Right hindlimb (tissue), 1 donor: ENCODE measurements at regions not wholly inside any gene's neighbourhood (a gene's known extent, or its start where the extent isn't known, plus 50 kb on each side); places are given as distances from the start of the nearest gene placed in this dataset.

Source experiments
- DNase-seq: peaks from one replicate; pipeline ENCODE4 v3.0.0-alpha.2; 2018

DNA sequence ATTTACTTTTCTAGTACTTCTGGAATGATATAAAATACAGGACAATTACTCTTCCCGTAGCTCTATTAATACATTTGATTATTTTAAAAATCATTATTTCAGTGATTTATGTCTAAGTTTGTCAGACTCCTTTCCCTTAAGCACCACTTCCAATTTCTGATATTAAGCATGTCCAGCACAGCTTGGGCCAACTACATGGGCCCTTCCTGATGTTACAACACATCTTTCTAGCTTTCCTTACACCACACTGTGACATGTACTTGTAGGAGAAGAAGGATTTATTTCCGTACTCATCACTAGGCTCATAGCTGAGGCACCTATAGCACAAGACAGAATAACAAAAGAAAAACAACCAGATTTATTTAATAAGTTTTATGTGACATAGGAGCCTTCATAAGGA, 134.8 kb upstream of the HNRNPA3 start:
- DNase-seq, result no peak

DNA sequence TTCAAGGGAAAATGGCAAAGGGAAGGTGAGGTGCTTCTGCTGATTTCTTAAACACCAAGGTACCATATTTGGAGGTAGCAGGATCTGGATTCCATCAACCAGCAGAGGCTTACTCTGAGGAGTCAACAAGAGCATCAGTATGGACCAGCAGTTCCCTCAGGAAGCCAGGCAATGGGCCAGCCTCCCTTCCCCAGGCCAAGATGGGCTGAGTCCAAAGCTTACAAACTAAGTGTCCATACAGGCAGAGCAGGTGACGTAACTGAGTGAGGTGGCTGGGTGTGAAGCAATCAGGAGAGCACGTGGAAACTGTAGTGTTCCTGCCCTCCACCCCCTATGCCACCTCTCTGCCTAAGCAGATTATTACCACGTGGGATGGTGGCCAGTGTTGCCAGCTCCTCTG, 134.2 kb upstream of the HNRNPA3 start:
- DNase-seq, result peak; percentile 55

DNA sequence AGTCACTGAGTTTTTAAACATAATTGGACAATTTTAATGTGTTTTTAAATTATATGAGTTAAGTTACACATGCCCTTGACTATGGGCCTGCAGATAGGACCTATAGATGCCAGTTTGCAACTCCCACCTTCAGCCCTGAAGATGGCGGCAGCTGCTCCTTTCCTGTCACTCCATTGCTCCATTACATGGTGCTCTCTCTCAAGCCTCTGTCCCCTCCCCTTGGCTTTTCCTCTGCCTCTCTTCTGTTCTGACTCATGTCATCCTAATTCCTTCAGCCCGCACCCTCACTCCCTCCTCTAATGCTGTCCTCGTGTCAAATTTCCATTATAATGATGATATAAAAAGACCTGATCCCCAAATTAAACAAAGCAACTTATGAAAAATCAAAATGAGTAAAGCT, 133.7 kb upstream of the HNRNPA3 start:
- DNase-seq, result no peak

DNA sequence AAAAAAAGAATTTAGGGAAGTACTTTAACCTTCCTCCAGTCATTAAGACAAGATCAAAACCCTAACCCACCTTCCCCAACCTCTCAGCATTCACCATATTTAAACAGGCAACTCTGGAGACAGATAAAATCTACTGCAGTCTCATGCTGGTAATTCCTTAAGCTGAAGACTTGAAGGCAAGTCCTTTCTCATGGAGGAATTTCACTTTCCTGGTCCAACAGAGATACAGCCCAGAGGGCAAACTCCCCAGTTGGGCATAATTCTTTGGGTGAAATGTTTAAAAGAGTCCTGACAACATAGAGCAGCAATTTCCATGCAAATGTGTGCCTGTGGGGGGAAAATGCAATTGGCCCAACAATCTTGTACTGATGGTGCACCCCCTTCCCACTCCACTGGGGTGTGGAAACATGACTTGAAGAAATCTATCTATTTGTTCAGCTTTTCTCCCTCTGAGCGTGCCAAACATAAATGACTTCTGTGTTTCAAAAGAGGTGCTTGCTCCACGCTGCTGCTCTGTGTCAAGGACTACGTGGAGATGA, 131.8 kb upstream of the HNRNPA3 start:
- no peak for DNase-seq

DNA sequence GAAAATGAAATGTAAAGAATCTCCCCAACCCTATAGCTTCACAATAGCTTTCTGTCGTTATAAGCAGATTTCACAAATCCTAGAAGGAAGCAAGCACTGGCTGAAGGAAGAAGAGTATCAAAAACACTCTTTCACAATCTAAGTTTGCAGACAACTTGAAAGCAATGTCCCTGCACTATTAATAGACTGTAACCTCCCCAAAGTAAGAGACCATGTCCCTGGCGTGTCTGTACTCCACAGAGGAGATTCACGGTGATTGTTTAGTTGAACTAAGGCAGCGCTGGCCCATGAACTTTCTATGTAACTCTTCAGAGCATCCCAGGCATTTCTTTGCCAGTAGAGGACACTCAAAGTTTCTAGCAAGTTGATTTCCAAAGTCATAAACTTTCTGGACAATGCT, 128.0 kb upstream of the HNRNPA3 start:
- no peak for DNase-seq

DNA sequence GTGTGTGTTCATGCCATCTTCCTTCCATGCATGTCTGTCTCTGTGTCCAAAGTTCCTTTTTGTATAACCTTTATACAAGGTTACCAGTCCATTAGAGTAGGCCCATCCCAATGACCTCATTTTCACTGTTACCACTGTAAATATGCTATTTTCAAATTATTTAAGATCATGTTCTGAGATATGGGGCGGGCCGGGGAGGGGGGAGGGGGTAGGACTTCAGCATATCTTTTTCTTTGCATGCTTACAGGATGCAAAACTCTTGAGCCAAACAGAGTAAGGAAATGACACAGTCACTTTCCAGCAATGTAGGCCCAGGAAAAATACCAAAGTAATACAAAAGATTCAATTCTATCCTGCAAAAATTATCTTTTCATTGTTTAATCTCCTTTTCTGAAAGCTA, 124.1 kb upstream of the HNRNPA3 start:
- DNase-seq, result no peak

DNA sequence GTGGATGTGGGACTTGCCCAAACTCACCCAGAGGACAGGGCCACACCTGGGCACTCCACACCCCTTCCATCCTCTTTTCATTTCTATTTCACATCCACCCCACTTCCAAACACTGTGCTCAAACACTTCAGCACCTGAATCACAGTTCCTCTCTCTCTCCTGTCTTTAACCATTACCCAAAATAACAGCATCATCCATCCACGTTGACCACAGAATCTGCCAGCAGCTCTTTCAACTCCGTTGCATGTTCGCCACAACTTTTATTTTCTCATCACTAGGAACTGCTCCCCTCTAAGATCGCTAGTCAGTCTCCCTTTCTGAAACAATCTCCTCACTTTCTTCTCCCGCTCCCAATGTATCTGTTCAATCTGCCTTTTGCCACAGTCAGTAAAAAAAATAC, 121.6 kb upstream of the HNRNPA3 start:
- DNase-seq, result no peak

DNA sequence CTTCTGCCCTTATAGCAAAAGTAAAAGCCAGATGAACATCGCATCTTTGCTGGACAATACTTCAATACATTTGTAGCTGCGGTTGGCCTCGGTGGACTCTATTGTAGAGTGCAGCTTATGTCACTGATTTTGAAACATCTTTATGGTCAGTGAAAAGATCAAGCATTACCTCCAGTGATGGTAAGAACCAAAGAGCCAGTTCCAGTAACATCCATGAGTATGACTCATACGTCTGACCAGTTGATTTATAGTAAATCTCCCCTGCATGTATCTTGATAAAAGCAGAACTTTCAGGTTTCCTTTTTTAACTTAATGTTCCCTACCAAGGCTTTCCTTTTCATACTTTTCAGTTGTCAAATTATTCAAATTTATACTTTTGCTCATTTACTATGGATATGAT, 119.2 kb upstream of the HNRNPA3 start:
- DNase-seq, result no peak

DNA sequence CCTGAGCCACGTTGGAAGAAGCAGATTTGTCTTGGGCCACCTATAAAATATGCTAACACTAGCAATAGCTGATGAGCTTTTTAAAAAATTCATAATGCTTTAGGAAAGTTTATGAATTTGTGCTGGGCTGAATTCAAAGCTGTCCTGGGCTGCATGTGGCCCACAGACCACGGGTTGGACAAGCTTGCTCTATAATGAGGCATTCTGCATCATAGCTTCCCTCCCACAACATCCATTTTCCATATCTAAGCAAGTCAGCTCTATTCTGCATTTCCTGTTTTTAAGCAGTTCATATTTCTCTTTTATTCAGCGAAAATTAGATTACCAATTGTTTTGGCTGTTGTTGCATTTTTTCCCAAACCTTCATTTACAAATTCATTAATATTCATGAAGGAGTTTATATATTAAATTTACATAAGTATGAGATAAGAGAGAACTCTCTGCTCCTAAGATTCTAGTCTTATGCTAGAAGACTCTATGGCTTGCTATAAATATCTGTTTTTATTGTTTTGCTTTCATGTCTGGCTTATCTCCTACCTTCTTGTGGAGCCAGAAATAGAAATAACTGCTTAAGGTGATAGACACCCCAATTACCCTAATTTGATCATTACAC, 114.5 kb upstream of the HNRNPA3 start:
- DNase-seq, result no peak

DNA sequence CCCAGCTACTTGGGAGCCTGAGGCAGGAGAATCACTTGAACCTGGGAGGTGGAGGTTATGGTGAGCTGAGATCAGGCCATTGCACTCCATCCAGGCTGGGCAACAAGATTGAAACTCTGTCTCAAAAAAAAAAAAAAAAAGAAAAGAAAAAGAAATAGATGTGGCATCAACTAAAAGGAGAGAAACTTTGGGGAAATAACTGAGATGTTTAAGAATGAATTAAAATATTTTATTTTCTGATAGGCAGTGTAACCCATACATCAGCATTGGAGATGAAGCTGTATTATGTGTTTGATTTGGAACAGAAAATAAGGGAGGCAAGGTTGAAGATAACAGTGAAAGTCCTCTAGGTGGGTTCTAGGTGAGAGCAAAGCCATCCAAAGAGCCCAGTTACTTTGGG, 110.7 kb upstream of the HNRNPA3 start:
- no peak for DNase-seq

DNA sequence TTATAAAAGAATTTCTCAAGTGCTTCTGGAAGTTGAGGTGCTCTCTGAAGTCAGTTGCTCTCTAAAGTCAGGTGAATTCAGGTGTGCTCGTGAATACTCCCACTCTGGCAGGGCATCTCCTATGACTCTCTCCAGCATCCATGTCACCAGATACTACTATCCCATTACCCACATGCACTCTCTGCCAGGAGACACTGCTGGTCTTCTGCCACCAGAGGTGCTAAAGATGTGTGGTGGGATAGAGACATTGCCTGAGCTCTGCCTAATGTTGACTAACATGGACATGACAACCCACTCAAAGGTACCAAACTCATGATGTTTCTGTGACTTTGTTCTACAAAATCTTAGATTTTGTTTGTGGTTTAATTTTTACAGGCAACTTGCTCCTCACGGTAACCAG, 106.4 kb upstream of the HNRNPA3 start:
- DNase-seq, result no peak

DNA sequence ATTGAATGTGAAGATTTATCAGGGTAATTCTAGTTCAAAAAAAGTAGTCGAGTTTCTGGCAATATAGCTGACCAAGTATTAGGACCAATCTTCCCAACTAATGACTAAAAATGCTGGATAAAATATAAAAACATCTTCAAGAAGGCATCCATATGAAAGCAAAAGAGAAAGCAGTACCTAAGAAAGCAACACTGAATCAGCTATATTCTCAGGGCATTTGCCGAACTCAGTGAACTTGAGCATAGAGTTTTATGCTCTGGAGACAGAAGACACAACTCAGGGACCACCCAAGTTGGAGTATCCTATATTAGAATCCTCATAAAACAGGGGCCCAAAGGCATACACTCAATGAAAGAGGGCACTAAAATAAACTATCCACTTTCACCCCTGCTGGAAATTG, 103.7 kb upstream of the HNRNPA3 start:
- DNase-seq, result no peak

DNA sequence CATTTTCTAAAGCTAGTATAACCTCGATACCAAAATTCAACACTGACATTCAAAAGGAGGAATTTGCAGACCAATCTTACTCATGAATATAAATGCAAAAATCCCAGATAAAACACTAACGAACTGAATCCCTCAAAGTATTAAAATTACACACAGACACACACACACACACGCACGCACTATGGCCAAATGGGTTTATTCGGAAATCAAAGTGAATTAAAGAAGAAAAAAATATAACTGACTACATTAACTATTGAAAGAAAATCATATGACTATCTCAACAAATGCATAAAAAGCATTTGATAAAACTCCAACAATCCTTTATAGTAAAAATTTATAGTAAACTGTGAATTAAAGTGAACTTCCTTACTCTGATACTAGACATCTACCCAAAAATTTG, 97.9 kb upstream of the HNRNPA3 start:
- no peak for DNase-seq

DNA sequence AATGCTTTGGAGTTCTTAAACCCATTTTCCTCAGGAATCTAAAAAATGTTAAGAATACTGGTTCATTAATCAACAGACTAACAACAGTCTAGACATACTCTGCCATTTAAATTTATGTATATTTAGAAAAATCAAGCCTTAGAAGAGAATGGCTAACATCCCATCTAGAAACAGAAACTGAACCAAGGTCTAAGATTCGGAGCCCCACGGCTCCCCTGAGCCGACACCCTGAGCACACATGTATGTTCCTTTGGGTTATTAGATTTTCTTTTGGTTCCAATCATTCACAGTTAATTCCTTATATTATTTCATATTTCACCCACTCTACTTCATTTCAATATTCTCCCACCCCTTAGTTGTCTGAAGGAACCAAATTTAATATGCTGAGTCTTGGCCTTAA, 94.8 kb upstream of the HNRNPA3 start:
- DNase-seq, result no peak

DNA sequence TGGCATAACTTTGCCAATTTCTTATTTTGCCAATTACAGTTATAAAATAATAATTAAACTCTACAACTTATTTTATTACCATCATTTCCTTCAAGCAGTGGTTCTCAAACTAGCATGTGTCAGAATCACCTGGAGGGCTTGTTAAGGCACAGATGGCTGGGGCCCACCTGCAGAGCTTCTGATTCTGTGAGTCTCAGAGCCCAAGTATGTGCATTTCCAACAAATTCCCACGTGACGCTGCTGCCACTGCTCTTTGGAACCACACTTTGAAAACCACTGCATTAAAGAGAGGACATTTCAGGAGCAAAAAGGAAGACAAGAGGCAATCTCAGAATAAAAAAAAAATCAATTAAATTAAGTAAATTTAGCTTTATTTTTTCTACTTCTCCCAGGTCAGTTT, 94.0 kb upstream of the HNRNPA3 start:
- no peak for DNase-seq

DNA sequence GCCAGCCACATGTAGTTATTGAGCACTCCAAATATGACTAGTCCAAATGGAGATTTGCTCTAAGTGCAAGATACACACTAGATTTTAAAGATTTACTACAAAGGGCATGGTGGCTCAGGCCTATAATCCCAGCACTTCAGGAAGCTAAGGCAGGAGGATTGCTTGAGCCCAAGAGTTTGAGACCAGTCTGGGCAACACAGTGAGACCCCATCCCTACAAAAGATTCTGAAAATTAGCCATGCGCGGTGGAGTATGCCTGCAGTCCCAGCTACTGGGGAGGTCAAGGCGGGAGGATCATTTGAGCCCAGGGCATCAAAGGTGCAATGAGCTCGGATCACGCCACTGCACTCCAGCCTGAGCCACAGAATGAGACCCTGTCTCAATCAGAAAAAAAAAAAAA, 93.5 kb upstream of the HNRNPA3 start:
- DNase-seq, result no peak

DNA sequence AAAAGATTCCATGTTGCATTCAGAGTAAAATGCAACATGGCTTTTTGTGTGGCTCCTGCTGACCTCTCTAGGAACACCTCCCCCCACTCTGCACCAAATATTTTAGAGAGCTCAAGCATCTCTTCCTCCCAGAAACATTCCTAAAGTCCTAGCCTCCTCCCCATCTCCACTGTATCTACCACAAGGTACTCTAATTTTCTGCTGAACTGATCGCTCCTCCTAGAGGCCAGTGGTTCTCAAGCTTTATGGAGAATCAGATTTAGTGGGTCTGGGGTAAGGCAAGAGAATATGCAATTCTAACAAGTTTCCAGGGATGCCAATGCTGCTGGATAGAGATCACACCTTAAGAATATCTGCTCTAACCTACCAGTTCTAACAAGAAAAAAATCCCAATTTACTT, 89.5 kb upstream of the HNRNPA3 start:
- DNase-seq, result no peak

DNA sequence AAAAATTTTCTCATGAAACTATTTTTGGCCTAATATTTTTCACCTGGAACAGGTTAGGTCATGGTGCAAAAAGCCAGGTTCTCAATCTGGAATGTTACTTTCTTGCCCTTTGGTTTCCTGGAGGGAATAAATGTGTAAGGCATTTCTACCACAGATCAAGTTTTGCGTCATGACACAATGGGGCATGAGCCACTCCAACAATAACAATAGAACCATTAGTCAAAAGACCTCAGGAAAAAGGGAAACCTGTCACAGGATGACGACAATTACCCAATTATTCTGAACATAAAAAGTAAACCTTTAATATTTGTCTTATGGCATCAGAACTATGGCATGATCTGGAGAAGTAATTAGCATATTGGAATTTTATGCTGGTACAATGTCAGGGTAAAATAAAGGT, 88.2 kb upstream of the HNRNPA3 start:
- DNase-seq, result no peak

DNA sequence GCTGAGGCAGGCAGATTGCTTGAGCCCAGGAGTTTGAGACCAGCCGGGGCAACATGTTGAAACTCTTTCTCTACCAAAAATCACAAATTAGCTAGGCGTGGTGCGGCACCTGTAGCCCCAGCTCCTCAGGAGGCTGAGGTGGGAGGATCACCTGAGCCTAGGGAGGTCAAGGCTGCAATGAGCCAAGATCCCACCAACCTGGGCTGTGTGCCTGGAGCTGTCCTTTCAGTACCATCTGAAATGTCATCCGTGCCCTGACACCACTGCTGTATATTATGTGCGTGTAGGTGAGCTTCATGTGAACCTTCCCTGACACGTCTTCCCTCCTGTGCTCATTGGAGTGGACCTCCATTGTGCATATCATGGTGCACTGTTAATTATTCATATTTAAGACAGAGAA, 84.8 kb upstream of the HNRNPA3 start:
- DNase-seq, result no peak

DNA sequence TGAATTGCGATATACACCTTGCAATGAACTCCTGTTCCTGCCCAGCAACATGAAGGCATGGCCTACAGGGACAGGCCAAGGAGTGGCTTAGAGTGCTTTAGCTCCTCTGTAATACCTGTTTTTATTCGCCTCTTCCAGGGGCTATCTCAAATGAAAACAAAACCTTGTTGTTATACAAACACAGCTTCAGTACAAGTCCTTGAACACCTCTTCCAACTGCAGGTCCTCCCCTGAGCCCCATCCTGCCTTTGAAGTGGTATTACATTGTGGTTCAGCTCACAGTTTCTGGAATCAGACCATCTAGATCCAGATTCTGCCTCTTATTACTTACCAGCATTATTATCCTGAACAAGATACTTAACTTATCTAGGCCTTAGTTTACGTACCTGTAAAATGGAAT, 83.0 kb upstream of the HNRNPA3 start:
- no peak for DNase-seq

DNA sequence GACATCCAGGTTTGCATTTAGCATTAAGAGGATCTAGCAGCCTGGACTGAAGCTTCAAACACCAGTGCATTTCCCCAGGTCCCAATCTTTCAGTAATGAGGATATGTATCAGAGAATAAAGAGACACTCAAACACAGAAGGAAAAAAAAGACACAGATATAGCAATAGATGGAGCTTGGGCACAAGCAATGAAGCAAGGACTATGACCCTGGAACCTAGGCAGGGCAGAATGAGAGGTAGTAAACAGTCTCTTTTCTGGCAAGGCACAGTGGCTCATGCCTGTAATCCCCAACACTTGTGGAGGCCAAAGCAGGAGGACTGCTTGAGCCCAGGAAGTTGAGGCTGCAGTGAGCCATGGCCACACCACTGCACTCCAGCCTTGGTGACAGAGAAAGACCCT, 80.7 kb upstream of the HNRNPA3 start:
- no peak for DNase-seq

DNA sequence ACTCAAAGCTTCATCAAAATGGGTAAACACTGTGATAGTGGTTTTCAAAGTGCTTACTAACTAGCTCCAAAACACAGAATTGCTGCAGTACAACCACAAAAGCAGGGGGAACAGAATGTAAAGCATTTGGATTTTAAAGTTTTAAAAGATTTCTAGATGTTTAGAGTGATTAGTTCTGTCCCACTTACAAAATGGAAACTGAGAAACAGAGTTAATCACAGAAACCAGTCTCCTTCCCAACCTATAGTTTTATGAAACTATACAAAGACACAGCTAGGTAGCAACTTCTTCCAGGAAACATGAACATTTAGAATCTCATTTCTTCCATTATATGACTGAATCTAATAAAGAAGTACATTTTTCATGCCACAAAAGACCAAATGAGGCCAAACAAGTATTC, 73.8 kb upstream of the HNRNPA3 start:
- no peak for DNase-seq

DNA sequence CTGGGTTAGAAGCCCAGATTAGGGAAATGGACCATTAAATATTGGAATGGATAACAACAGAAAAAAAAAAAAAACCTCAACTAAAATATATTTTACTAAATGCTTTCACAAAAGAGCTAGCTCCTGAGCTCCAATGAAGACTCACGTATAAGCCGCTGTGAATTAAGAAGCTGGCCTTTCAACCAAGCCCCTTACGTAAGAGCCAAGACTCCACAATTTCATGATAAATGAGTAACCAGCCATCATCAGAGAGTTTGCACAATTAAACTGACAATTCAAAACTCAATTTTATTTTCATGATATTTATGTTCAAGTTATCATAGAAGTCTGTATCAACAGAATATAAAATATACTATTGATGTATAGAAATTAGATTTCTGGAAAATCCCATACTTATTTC, 70.7 kb upstream of the HNRNPA3 start:
- DNase-seq, result no peak

DNA sequence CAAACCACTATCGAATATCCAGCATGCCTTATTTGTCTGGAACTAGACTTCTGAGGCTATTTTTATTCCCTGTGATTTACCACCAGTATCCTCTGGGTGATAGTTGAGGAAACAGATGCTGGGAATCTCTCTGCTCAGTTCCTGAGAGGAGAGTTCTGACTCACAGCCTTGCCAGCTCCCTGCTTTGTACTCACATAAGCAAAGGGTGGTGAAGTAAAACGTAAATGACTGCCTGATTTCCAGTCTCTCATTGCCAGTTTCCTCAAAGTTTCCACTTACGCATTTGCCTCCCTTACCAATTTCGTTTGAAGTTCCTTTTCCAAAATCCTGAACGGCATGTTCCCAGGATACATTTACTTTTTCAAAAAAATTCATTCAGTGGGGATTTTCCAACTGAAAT, 69.2 kb upstream of the HNRNPA3 start:
- peak; percentile 72 for DNase-seq

DNA sequence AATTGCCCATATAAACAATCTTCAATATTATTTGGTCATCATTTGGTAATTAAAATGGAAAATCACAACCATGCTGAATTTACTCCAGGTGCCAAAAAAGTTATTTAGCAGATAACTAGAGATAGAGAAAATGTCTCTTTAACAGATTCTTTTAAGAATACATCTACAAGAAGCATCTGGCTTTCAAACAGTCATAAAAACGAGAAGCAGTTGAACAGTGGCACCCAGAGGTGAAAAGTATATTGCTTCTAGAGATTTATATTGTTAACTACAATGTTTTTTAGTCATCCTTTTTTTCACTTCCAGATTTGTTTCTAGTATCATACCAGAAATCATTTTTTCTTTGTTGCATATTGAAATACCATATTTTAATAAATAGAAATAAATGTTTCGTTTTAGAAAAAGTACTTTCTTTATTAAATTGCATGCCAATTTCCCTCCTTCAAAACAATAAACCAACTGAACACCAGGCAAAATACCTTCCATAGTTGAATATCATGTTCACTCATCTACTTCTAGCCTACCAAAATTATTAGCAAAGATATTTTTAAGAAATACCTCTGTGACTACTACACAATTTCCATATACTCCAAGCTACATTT, 65.4 kb upstream of the HNRNPA3 start:
- DNase-seq, result no peak
